ENCODE measurements at regions not wholly inside any gene's neighbourhood (a gene's known extent, or its start where the extent isn't known, plus 50 kb on each side); places are given as distances from the start of the nearest gene placed in this dataset.

- CTCF ChIA-PET = no interaction called here
- H3K4me3 ChIP-seq (ENCODE audit: low read depth, low read length) = no peak overlapping the region
- POLR2A ChIA-PET = no interaction called here
- no peak for TF ChIP-seq CTCF (IDR thresholded peaks at IDR 0.05; ENCODE audit: insufficient read depth, low read length, missing control alignments)
- no peak for DNase-seq (ENCODE audit: low read depth, low spot score)
Observed at GRCh38 chr12:93275589-93275988, 102.1 kb upstream of the NUDT4 start.

GRCh38 chr12:93279565-93280412, 97.9 kb upstream of the NUDT4 start:
- ChIA-PET POLR2A (no interaction called here), CTCF (no interaction called here)
- no peak overlapping the region for H3K4me3 ChIP-seq (ENCODE audit: low read depth, low read length)
- TF ChIP-seq CTCF (IDR thresholded peaks at IDR 0.05; ENCODE audit: insufficient read depth, low read length, missing control alignments) = no peak
- no peak for DNase-seq (ENCODE audit: low read depth, low spot score)

GRCh38 chr12:93287149-93287548, 90.6 kb upstream of the NUDT4 start:
- CTCF ChIA-PET = no interaction called here
- no peak overlapping the region for H3K4me3 ChIP-seq (ENCODE audit: low read depth, low read length)
- POLR2A ChIA-PET = no interaction called here
- TF ChIP-seq CTCF (IDR thresholded peaks at IDR 0.05; ENCODE audit: insufficient read depth, low read length, missing control alignments) = no peak
- no peak for DNase-seq (ENCODE audit: low read depth, low spot score)

GRCh38 chr12:93288626-93289025, 89.1 kb upstream of the NUDT4 start:
- DNase-seq (ENCODE audit: low read depth, low spot score) = no peak
- no peak overlapping the region for H3K4me3 ChIP-seq (ENCODE audit: low read depth, low read length)
- ChIA-PET CTCF (interaction anchor here (1.3 kb wide), 1 partner anchor 14 kb away, joined by 3 read pairs; no protein-coding TSS in a partner anchor), POLR2A (no interaction called here)
- TF ChIP-seq CTCF (IDR thresholded peaks at IDR 0.05; ENCODE audit: insufficient read depth, low read length, missing control alignments) = no peak

GRCh38 chr12:93290391-93290790, 87.3 kb upstream of the NUDT4 start:
- no peak for DNase-seq (ENCODE audit: low read depth, low spot score)
- CTCF ChIA-PET = no interaction called here
- POLR2A ChIA-PET = no interaction called here
- H3K4me3 ChIP-seq (ENCODE audit: low read depth, low read length) = no peak overlapping the region
- no peak for TF ChIP-seq CTCF (IDR thresholded peaks at IDR 0.05; ENCODE audit: insufficient read depth, low read length, missing control alignments)

GRCh38 chr12:93292213-93292612, 85.5 kb upstream of the NUDT4 start:
- DNase-seq (ENCODE audit: low read depth, low spot score) = no peak
- ChIA-PET CTCF (no interaction called here), POLR2A (no interaction called here)

More at GRCh38 chr12:93292213-93292612, 85.5 kb upstream of the NUDT4 start:
- H3K4me3 ChIP-seq (ENCODE audit: low read depth, low read length) = no peak overlapping the region
- TF ChIP-seq CTCF (IDR thresholded peaks at IDR 0.05; ENCODE audit: insufficient read depth, low read length, missing control alignments) = no peak

Measured in AG04449 (cell line).